GM19324 (cell line): ENCODE measurements at regions not wholly inside any gene's neighbourhood (a gene's known extent, or its start where the extent isn't known, plus 50 kb on each side); places are given as distances from the start of the nearest gene placed in this dataset.
"Not testable (repeated sequence)": the region's sequence is repeated elsewhere in the genome, so short reads cannot be mapped to it uniquely, and the experiment has no call there.

ENCODE experiments used
- ATAC-seq: cut with Tn5 transposase; IDR thresholded peaks from one replicate; pipeline ENCODE4 v1.9.1; 2021; ENCODE audit warnings: mild to moderate bottlenecking, moderate library complexity; ENCODE audit not compliant: unreplicated experiment, low FRiP score

DNA sequence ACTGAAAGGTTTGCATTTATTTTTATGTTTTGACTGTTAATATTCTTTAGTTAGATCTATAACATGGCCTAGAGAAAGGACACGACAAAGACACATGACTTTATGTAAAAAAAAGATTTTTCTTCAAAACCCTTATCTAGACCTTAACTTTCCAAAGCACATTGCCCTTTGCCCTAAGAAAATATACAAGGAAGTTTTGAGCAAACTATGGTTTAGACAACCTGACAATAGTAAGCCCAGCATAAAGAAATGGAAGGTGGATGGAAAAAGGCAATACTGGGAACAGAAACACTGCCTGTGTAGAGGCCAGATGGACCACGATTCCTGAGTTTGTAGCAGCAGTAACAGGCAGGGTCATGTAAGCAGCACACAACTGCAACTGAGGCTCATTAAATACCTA is 724.0 kb downstream of the GALC start:
- ATAC-seq, result no peak

DNA sequence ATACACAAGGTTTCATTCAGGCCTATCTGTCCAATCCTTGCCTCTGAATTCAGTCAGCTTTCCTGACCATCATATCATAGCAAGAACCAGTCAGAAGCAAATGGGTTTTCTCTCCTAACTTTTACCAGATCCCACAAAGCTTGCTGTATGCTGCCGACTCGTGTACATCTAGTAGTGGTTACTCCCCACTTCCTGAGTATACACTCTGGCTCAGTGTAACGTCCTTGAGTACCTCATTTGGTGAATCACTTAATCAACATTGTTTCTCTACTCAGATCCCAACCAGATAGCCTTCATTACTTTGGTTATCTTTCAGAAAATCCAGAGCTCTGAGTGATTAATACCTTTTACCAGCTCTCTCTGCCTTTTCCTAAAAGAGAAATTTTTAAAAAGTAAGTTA is 728.2 kb downstream of the GALC start:
- ATAC-seq, result no peak

DNA sequence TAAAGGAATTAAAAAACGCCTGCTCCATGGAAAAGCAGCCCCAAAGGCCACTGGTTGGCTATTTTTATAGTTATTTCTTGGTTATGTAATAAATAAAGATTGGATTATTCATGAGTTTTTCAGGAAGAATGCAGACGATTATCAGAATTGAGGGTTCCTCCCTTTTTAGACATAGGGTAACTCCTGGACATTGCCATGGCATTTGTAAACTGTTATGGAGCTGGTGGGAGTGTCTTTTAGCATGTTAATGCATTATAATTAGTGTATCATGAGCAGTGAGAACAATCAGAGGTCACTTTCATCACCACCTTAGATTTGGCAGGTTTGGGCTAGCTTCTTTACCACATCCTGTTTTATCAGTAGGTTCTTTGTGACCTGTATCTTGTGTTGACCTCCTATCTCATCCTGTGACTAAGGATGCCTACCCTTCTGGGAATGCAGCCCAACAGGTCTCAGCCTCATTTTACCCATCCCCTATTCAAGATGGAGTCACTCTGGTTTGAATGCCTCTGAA is 728.7 kb downstream of the GALC start:
- ATAC-seq, result no peak

DNA sequence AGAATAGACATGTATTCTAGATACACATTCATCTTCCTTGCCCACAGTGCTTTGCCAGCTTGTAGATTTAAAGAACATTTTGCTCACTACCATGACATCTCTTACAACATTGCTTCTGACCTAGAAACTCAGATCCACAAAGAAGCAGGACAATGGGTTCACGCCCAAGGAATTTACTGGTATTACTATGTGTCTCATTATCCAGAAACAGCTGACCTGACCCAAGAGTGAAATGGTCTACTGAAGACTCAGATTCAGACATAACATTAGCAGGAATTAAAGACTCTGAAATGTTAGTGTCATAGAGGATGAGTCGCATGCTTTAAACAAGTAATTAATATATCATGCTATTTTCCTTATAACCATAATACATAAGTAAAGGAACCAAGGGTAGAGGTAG is 731.4 kb downstream of the GALC start:
- ATAC-seq, result no peak

DNA sequence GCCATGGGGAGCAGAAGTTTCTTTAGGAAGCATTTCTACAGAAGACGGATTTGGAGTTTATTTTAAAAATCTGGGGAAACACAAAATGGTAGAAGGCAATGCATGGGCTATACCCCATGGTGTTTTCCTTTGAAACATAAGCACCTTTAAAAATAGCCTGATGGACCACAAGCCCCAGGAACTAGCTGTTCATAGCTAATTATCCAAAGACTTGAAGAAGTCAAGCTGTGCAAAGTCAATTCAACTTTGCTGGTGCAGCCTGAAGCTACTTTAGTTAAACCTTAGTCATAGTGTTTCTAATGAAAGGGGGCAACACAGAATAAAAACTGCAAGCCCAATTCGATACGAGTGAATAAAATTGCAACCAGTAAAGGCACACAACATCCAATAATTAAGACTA is 732.5 kb downstream of the GALC start:
- ATAC-seq, result no peak

DNA sequence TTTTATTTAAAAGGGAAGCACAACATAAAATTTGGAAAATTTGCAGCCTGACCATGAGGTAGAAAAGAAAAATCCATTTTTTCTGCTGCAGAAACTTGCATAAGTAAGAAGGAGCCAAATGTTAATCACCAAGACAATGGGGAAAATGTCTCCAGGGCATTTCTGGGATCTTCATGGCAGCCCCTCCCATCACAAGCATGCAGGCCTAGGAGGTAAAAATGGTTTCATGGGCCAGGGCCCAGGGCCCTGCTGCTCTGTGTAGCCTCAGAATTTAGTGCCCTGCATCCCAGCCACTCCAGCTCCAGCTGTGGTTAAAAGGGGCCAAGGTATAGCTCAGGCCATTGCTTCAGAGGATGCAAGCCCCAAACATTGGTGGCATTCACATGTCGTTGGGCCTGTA is 735.6 kb downstream of the GALC start:
- no peak for ATAC-seq

DNA sequence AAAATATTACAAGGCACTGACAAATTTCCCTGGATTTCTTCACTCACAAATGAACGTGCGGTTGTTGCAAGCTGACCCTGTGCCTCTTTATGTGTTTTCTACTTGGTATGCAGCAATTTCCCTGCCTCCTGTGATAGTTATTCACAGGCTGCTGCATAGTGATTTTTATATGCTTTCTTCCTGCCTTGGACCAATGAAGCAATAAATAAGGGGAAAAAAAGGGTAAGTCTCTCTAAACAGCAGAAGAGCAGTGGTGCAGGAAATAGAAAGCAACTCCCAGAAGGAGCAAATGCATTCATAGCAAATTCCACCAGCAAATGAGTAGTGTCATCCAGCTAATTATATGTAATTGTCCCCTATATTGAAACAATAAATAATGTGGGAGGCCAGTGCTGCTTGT is 737.9 kb downstream of the GALC start:
- ATAC-seq, result no peak

DNA sequence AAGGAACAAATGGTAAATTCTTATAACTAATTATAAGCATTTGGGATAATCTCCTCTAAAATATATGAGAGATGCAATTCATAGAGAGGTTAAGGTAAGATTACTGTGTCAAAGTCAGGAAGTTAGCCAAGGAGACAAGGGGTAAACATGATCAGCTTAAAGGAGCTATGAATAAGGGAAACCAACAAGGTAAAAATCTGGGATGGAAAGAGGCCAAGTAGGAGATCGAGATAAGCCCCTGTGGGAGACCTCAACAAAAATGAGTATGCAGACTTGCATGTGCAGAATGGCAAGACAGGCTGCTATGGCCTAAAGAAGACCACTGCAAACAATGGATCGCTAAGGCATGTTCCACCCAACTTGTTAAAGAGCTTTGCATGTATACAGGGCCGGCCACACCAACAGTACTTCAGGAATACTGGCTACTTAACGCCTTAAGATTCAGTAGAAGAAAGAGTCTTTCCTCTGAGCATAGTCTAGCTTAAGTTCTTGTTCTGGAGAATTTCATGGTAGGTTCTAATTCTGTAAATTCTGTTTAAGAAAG is 738.6 kb downstream of the GALC start:
- ATAC-seq, result no peak

DNA sequence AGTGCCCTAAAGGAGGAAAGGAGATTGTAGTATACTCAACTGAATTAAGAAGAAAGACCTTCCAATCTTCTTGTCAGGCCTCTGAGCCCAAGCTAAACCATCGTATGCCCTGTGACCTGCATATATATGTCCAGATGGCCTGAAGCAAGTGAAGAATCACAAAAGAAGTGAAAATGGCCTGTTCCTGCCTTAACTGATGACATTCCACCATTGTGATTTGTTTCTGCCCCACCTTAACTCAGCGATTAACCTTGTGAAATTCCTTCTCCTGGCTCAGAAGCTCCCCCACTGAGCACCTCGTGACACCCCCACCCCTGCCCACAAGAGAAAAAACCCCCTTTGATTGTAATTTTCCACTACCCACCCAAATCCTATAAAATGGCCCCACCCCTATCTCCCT is 739.2 kb downstream of the GALC start:
- not testable (repeated sequence) for ATAC-seq

DNA sequence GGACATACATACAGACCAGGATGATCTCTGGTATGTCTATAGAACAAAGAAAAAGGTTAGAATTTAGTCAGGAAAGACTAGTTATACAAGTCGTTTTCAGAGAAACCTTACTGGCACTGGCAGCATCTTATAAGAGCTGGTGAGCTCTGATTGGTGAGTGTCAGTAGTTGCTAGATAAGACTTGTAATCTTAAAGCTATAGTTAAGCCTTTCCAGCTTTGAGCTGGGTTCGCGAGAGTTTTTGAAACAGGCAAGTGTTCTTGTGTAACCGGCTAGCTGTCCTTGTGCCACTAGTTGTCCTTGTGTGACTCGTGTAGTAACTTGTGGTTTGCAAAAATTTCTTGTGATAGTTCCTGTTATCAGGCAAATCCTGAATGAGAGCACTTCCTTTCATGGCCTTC is 740.9 kb downstream of the GALC start:
- ATAC-seq, result no peak

DNA sequence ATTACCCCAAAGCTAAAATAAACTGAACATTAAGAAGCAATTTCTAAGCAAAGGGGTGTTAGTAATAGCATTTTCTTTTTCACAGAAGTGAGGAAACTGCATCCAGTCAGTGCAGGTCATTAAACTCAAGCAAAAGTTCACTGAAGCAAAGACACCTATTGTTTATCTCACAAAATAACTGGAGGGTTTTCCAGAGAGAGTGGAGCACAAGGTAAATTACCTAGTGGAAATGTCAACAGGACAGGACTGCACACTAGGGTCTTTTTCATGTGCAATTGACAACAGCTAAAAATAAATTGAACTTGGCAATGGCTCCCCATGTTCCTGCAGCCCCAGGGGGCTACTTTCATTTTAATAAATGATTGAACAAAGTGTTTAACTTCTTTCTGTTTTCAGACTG is 742.0 kb downstream of the GALC start:
- ATAC-seq, result no peak

DNA sequence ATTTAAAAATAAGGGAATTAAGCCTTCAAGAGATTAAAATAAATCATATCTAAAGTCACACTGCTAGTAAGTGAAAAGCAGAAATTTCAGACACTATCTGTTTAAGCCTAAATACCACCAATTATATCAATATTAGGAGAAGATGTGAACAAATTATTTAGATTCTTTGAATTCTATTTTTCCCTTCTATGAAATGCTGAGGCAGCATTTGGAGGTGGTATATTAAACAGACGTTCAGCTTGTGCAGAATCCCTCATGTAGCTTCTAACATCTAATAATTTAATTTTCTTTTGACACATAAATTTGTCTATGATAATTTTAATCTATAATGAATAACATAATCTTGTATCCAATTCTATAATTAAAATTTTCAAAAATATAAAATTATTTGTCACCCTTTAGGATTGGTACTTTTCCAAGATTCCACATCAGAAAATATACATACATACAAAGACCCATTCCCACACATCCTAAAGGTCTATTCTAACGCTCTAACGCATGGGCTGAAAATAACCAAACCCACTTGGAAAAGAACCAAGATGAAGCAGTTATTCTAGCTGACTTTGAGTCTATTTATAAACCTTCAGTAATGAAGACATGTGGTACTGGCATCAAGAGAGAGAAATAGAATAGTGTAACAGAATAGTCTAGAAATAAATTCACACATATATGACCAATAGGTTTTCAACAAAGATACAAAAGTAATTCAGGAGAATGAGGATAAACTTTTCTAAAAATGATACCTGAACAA is 751.8 kb downstream of the GALC start:
- ATAC-seq, result no peak

DNA sequence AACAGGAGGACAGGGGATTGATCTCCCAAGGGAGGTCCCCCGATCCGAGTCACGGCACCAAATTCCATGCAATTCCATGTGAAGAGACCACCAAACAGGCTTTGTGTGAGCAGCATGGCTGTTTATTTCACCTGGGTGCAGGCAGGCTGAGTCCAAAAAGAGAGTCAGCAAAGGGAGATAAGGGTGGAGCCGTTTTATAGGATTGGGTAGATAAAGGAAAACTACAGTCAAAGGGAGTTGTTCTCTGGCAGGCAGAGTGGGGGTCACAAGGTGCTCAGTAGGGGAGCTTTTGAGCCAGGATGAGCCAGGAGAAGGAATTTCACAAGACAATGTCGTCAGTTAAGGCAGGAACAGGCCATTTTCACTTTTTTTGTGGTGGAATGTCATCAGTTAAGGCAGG is 752.7 kb downstream of the GALC start:
- not testable (repeated sequence) for ATAC-seq

DNA sequence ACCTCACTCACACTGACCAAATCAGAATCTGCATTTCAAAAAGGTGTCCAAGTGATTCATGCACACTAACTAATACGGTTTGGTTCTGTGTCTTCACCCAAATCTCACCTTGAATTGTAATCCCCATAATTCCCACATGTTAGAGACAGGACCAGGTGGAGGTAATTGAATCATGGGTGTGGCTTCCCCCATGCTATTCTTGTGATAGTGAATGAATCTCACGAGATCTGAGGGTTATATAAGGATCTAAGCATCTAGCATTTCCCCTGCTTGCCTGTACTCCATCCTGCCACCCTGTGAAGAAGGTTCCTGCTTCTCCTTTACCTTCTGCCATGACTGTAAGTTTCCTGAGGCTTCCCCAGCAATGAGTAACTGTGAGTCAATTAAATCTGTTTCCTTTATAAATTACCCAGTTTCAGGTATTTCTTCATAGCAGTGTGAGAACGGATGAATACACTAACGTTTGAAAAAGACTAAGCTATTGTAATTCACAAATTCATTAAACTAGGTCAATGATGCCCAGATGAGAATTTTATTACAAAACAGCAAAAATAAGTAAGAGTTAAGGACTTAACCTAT is 759.1 kb downstream of the GALC start:
- no peak for ATAC-seq

DNA sequence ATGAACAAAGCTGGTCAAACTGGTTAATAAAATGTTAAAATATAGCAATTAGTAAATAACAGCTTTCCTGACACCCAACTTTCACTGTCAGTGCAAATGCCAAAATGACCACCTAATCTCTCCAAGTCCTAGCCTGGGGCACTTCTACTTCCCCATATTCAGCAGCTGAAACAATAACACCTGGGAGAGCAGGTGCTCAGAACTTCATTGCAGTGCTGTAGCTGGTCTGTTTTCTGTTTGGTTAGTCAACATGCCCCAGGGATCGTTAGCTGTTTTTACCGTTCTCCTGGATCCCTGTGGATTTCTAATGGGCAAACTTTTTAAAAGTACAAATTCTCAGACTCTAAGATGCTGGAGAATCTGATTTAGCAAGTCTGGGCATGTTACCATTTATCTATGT is 759.7 kb downstream of the GALC start:
- ATAC-seq, result no peak

DNA sequence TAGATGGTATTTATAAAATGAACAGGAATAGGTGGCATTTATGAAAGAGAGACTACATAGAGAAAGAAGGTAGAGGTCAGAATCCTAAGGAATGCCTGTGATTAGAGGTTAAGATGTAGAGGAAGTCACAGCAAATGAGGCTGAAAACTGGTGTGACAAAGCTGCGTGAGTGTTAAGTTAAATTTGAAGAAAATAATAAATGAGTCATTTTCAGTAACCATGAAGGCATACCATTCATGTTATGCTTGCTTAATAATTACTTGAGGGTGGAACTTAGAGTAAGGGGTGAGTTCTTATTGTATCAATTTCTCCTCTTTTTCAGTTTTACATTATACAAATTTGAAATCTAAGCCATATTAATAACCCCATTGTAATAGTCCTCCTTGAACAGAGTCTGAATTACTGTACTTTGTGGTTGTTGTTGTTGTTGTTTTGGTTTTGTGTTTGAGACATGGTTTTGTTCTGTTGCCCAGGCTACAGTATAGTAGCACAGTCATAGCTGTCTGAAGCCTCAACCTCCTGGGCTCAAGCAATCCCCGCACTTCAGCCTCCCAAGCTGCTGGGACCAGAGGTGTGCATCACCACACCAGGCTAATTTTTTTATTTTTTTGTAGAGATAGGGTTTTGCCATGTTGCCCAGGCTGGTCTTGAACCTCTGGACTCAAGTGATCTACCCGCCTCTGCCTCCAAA is 761.5 kb downstream of the GALC start:
- no peak for ATAC-seq

DNA sequence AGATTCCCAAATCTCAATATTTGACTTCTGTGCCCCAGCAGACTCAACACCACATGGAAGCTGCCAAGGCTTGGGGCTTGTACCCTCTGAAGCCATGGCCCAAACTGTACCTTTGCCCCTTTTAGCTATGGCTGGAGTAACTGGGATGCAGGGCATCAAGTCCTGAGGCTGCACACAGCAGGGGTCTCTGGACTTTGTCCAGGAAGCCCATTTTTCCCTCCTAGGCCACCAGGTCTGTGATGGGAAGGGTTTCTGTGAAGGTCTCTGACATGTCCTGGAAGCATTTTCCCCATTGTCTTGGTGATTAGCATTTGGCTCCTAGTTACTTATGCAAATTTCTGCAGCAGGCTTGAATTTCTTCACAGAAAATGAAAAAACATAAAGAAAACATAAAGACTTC is 762.3 kb downstream of the GALC start:
- ATAC-seq, result no peak

DNA sequence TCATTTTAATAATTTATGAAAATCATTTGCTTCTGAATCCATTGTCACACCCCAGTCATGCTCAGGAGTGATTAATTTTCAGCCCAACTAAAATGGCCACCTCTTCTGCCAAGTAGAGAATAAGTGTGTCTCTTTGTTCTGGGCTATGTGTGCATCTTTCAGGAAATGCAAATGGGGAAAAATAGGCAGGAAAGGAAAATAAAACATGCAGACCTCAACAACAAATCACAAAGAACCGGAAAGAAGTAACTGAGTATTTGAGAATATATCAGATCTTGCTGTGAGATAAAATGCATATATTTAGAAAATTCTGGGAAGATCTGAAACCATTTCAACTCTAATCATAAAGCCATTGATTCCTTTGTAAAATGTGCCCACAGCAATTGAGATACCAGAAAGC is 763.9 kb downstream of the GALC start:
- no peak for ATAC-seq

DNA sequence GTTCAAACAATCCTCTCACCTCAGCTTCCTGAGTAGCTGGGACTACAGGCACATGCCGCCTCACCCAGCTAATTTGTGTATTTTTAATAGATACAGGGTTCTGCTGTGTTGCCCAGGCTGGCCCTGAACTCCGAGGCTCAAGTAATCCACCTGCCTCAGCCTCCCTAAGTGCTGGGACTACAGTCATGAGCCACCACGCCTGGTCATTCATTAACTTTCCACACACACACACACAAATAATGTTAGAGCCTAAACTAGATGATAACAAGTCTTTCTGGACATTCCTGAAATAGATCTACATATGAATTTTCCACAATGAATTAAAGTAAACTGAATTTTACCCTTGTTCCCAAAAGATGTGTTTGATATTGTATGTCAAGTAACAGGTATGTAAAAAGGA is 776.0 kb downstream of the GALC start:
- ATAC-seq, result no peak

DNA sequence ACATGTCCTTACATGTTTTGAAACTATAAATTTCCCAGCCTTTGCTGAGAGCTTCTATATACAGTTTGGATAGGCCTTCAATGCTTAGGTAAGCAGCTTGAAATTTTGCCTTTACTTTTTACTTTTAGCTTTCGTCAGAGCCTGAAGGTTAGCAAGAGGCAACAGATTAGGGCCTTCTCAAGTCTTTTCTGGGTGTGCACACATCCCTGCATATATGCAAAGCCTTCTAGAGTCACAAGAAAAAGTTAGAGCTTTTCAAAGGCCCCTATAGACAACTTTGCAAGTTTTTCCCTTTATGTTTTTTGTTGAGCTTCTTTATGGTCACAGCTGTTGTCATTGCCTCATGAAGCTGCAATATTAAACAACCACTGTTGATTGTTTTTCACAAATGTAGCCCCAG is 778.4 kb downstream of the GALC start:
- no peak for ATAC-seq

DNA sequence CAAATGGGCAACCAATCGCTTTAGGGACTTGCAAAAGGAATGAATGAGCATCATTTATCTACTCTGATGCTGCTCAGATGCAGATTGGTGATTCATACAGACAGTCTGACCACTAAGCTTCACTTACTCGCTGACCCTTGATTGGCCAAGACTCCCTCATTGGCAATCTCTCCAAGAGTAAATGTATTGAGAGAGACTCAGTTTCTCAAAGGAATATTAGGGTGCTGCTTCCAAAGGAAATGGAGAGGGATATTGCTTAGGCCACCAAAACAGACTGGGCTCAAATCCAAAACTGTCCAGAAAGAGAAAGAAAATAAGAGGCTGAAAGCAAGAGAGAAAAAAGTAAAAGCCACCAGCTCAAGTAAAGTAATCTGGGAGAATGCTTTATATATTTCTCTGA is 785.2 kb downstream of the GALC start:
- ATAC-seq, result no peak

DNA sequence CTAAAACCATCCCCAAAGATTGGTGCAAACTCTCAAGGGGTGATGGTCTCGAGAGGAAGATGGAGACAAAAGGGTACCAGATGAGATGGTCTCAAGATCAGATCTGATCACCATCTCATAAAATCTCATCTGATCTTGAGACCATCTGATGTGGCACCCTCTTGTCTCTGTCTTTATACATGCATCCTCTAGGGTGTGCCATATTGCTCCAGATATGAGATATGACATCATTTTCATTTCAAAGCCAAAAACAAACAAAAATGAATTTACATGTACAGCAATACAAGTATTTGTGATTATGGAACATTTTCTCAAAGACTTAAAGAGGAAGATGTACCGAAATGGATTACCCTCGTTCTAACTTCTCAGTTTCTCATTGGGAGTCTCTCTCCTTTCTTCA is 787.2 kb downstream of the GALC start:
- ATAC-seq, result no peak
